ENCODE measurements at regions not wholly inside any gene's neighbourhood (a gene's known extent, or its start where the extent isn't known, plus 50 kb on each side); places are given as distances from the start of the nearest gene placed in this dataset.

DNA sequence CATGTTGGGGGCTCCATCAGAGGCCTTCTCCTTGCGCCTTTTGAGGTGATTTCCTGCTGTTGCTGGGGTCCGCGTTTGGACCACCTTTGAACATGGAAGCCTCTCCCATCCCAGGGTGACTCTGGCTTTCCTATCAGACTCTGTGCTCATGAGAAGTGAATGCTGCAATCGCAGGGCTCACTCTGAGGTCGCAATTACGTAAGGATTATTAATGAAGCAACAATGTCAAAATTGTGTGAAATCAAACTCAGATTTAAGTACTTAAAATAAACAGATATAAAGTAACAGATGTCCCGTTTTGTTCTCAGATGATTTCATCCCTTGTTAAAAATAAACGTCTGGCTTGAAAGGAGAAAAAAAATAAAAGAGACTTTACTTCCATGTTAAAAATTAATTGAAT is 634.2 kb downstream of the BNC2 start:
- TF ChIP-seq, protein P1, sequence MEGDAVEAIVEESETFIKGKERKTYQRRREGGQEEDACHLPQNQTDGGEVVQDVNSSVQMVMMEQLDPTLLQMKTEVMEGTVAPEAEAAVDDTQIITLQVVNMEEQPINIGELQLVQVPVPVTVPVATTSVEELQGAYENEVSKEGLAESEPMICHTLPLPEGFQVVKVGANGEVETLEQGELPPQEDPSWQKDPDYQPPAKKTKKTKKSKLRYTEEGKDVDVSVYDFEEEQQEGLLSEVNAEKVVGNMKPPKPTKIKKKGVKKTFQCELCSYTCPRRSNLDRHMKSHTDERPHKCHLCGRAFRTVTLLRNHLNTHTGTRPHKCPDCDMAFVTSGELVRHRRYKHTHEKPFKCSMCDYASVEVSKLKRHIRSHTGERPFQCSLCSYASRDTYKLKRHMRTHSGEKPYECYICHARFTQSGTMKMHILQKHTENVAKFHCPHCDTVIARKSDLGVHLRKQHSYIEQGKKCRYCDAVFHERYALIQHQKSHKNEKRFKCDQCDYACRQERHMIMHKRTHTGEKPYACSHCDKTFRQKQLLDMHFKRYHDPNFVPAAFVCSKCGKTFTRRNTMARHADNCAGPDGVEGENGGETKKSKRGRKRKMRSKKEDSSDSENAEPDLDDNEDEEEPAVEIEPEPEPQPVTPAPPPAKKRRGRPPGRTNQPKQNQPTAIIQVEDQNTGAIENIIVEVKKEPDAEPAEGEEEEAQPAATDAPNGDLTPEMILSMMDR (IDR thresholded peaks at IDR 0.05; ENCODE audit: borderline replicate concordance, control extremely low read depth, extremely low read depth, insufficient read depth, missing control alignments): no peak
- no peak for DNase-seq (ENCODE audit: low spot score)
- in situ Hi-C loops (cut with MboI; ENCODE audit: low sequenced_read_pairs, unreplicated experiment): no loop called here

- DNase-seq (ENCODE audit: low spot score): no peak
- in situ Hi-C loops (cut with MboI; ENCODE audit: low sequenced_read_pairs, unreplicated experiment): no loop called here
- TF ChIP-seq, protein P1 (IDR thresholded peaks at IDR 0.05; ENCODE audit: borderline replicate concordance, control extremely low read depth, extremely low read depth, insufficient read depth, missing control alignments): no peak
Measured at GRCh38 chr9:16236882-16237281, 633.6 kb downstream of the BNC2 start.

DNA sequence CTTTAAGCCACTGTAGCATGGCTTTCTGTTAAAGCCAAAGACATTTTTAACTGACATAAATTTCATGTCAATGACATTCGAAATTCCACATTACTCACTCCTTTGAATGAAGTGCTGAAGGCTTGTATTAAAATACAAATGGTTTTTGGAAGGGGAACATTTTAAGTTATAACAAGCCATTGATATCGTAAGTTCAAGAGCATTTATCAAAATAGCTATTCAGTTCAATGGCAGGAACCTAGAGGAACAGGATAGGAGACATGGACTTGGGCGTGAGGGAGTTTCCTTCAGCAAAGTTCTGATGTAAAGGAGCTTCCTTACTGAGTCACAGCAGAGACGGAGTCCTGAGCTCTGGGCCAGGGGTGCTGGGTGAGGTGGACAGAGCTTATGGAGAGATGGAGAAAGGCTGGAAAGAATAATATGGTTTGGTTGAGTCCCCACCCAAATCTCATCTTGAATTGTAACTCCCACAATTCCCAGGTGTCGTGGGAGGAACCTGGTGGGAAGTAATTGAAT is 631.8 kb downstream of the BNC2 start:
- TF ChIP-seq, protein P1 (IDR thresholded peaks at IDR 0.05; ENCODE audit: borderline replicate concordance, control extremely low read depth, extremely low read depth, insufficient read depth, missing control alignments): no peak
- in situ Hi-C loops (cut with MboI; ENCODE audit: low sequenced_read_pairs, unreplicated experiment): no loop called here
- DNase-seq (ENCODE audit: low spot score): no peak

DNA sequence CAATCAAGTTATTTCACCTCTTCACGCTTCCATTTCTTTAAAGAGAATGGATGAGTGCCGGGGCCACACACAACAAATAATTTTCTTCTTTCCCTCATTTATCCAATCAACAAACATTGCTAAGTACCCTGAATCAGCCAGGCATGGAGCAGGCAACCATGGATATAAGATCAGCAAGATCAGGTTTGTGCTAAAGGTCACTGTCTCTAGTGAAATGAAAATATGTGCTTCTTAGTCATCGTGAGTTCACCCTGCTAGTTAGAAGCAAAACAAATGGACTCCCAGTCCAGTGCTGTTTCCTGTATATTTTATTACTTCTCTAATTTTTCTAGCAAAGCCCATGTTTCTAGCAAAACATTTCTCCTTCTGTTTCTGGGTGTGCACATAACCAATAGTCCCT is 629.2 kb downstream of the BNC2 start:
- in situ Hi-C loops (cut with MboI; ENCODE audit: low sequenced_read_pairs, unreplicated experiment): no loop called here
- DNase-seq (ENCODE audit: low spot score): no peak

DNA sequence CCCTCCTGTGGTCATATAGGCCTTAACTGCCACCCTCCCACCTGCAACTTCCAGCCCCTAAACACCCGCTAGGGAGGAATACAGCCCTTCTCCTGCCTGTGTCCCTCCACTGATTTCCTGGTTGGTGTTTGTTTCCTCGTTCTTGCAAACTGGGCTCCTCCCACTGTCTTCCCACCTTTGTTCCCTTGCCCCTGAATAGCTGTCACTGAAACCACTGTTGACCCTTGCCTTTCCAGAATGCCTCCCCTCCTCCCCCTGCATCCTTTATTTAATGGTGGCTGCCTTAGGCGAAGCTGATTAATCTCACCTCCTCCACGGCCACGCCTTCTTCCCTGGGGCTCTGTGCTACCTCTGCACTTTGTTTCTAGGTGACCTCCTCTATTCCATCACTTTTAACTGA is 626.7 kb downstream of the BNC2 start:
- no peak for DNase-seq (ENCODE audit: low spot score)
- in situ Hi-C loops (cut with MboI; ENCODE audit: low sequenced_read_pairs, unreplicated experiment): no loop called here
- TF ChIP-seq, protein P1 (IDR thresholded peaks at IDR 0.05; ENCODE audit: borderline replicate concordance, control extremely low read depth, extremely low read depth, insufficient read depth, missing control alignments): no peak

More for the DNA sequence above, 629.2 kb downstream of the BNC2 start:
- TF ChIP-seq, protein P1 (IDR thresholded peaks at IDR 0.05; ENCODE audit: borderline replicate concordance, control extremely low read depth, extremely low read depth, insufficient read depth, missing control alignments): no peak

- in situ Hi-C loops (cut with MboI; ENCODE audit: low sequenced_read_pairs, unreplicated experiment): no loop called here
- TF ChIP-seq, protein P1 (IDR thresholded peaks at IDR 0.05; ENCODE audit: borderline replicate concordance, control extremely low read depth, extremely low read depth, insufficient read depth, missing control alignments): no peak
- DNase-seq (ENCODE audit: low spot score): no peak
Measured at GRCh38 chr9:16245756-16246440, 624.6 kb downstream of the BNC2 start.

All from GM13976 (cell line).